ENCODE measurements at regions not wholly inside any gene's neighbourhood (a gene's known extent, or its start where the extent isn't known, plus 50 kb on each side); places are given as distances from the start of the nearest gene placed in this dataset.

DNA sequence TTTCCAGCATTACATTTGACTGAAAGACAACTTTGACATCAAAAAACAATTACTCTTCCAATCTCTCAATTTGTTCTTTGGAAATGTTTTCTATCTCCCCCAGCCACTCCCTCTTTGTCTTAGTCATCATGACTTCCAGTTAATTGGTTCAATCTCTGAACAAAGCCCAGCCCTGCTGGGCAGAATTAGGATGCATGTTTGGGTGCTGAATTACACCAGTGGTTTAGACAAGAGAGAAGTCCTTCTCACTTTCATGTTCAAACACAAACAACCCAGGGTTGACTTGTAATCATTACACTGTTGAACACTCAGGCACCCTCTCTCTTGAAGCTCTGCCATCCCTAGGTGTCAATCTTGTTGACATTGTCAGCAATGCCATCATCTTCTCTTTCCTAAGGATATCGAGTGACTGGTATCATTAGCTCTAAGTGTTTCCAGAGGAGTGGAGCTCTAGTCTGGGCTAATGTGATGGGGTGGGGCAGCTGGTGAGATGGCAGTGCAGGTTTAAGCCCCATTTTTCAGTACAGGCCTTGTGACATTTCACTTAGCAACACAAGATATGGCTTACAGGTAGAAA is 90.8 kb upstream of the MEIS1 start:
- H3K4me3 Mint-ChIP-seq = no peak overlapping the region
- TF ChIP-seq EZH2 (IDR thresholded peaks at IDR 0.05; ENCODE audit: borderline replicate concordance, insufficient read depth, low read depth, low read length, poor library complexity, severe bottlenecking) = no peak
- TF ChIP-seq, protein P1, sequence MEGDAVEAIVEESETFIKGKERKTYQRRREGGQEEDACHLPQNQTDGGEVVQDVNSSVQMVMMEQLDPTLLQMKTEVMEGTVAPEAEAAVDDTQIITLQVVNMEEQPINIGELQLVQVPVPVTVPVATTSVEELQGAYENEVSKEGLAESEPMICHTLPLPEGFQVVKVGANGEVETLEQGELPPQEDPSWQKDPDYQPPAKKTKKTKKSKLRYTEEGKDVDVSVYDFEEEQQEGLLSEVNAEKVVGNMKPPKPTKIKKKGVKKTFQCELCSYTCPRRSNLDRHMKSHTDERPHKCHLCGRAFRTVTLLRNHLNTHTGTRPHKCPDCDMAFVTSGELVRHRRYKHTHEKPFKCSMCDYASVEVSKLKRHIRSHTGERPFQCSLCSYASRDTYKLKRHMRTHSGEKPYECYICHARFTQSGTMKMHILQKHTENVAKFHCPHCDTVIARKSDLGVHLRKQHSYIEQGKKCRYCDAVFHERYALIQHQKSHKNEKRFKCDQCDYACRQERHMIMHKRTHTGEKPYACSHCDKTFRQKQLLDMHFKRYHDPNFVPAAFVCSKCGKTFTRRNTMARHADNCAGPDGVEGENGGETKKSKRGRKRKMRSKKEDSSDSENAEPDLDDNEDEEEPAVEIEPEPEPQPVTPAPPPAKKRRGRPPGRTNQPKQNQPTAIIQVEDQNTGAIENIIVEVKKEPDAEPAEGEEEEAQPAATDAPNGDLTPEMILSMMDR (IDR thresholded peaks at IDR 0.05) = no peak
- no peaks in the 10 kb centered on the region for H3K9me3 Mint-ChIP-seq (ENCODE audit: insufficient read depth)
- Histone ChIP-seq H3K4me1 (ENCODE audit: control insufficient read depth in 2 of 2, insufficient read depth in 2 of 2, low read length in 2 of 2) (no peaks in the 10 kb centered on the region), H3K9ac (ENCODE audit: low read length) (no peak overlapping the region), H3K4me2 (replicated peaks; ENCODE audit: low read depth, low read length, poor library complexity, severe bottlenecking) (no peak overlapping the region), H3K9me3 (ENCODE audit: control extremely low read depth in 1 of 3, control insufficient read depth in 2 of 3, insufficient read depth in 1 of 3, low read length in 2 of 3) (no peaks in the 10 kb centered on the region), H2AFZ (ENCODE audit: insufficient read depth, low read depth, low read length, poor library complexity, severe bottlenecking) (no peak overlapping the region), H3K27ac (ENCODE audit: low read length in 2 of 2) (no peak overlapping the region), H3K36me3 (replicated peaks in 1 of 2; ENCODE audit: control extremely low read depth in 1 of 2, control insufficient read depth in 1 of 2, extremely low read depth in 1 of 2, insufficient read depth in 2 of 2, low read length in 1 of 2) (no peaks in the 10 kb centered on the region), H3K4me3 (ENCODE audit: control extremely low read depth in 1 of 5, extremely low read depth in 1 of 5, insufficient read depth in 1 of 5, low read depth in 2 of 5, low read length in 4 of 5) (no peak overlapping the region), H3K27me3 (replicated peaks in 1 of 4; ENCODE audit: control extremely low read depth in 1 of 4, control insufficient read depth in 3 of 4, insufficient read depth in 4 of 4, low read length in 3 of 4) (no peaks in the 10 kb centered on the region), H4K20me1 (ENCODE audit: control insufficient read depth, insufficient read depth, low read length, poor library complexity, severe bottlenecking) (no peaks in the 10 kb centered on the region), H3K79me2 (ENCODE audit: control insufficient read depth, insufficient read depth, low read length) (no peaks in the 10 kb centered on the region)
- ChIA-PET CTCF (no interaction called here), POLR2A (no interaction called here)
- WGBS (ENCODE audit: insufficient coverage) = no CpG with 5 or more reads among the region's 1 CpG
- no peaks in the 10 kb centered on the region for H3K27me3 Mint-ChIP-seq
- intact Hi-C loops (cut with micrococcal nuclease) = no loop called here
- DNase-seq = no peak
- no peak overlapping the region for H3K27ac Mint-ChIP-seq
- no peak for ATAC-seq (ENCODE audit: low read depth)
- no peaks in the 10 kb centered on the region for H3K4me1 Mint-ChIP-seq

DNA sequence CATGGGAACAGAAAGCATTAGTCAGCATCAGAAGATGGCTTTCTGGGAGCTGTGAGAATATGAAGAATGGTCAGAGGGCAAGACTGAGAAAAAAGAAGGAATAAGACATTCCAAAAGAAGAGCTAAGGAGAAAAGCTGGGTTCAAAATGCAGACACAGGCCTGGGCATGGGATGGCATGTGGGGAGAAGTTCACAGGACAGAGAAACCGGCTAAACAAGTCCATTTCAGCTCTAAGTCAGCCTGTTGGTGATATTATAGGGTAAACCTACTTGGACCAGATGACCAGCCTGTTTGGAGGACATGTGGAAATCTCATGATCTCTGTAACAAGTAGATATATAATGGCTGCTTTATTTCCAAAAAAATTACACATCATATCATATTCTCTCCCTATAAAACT is 91.7 kb upstream of the MEIS1 start:
- POLR2A ChIA-PET = interaction anchor here (0.6 kb wide), 1 partner anchor 1074 kb away, joined by 10 read pairs; no protein-coding TSS in a partner anchor

More for the DNA sequence above, 91.7 kb upstream of the MEIS1 start:
- H3K27me3 ChIP-seq (replicated peaks in 1 of 4; ENCODE audit: control extremely low read depth in 1 of 4, control insufficient read depth in 3 of 4, insufficient read depth in 4 of 4, low read length in 3 of 4) = no peaks in the 10 kb centered on the region
- no peaks in the 10 kb centered on the region for H3K4me1 ChIP-seq (ENCODE audit: control insufficient read depth in 2 of 2, insufficient read depth in 2 of 2, low read length in 2 of 2)
- no peak overlapping the region for H3K9ac ChIP-seq (ENCODE audit: low read length)
- H2AFZ ChIP-seq (ENCODE audit: insufficient read depth, low read depth, low read length, poor library complexity, severe bottlenecking) = no peak overlapping the region
- no peaks in the 10 kb centered on the region for H4K20me1 ChIP-seq (ENCODE audit: control insufficient read depth, insufficient read depth, low read length, poor library complexity, severe bottlenecking)
- no peak overlapping the region for H3K27ac ChIP-seq (ENCODE audit: low read length in 2 of 2)
- no peaks in the 10 kb centered on the region for H3K4me1 Mint-ChIP-seq
- no peaks in the 10 kb centered on the region for H3K27me3 Mint-ChIP-seq
- no peaks in the 10 kb centered on the region for H3K9me3 ChIP-seq (ENCODE audit: control extremely low read depth in 1 of 3, control insufficient read depth in 2 of 3, insufficient read depth in 1 of 3, low read length in 2 of 3)
- WGBS (ENCODE audit: insufficient coverage) = no CpG with 5 or more reads among the region's 1 CpG
- no peak for TF ChIP-seq EZH2 (IDR thresholded peaks at IDR 0.05; ENCODE audit: borderline replicate concordance, insufficient read depth, low read depth, low read length, poor library complexity, severe bottlenecking)
- TF ChIP-seq, protein P1 (IDR thresholded peaks at IDR 0.05) = no peak
- CTCF ChIA-PET = no interaction called here
- no peaks in the 10 kb centered on the region for H3K36me3 ChIP-seq (replicated peaks in 1 of 2; ENCODE audit: control extremely low read depth in 1 of 2, control insufficient read depth in 1 of 2, extremely low read depth in 1 of 2, insufficient read depth in 2 of 2, low read length in 1 of 2)
- no peaks in the 10 kb centered on the region for H3K9me3 Mint-ChIP-seq (ENCODE audit: insufficient read depth)
- no peak overlapping the region for H3K27ac Mint-ChIP-seq
- no peak for ATAC-seq (ENCODE audit: low read depth)
- H3K4me3 Mint-ChIP-seq = no peak overlapping the region
- no peaks in the 10 kb centered on the region for H3K79me2 ChIP-seq (ENCODE audit: control insufficient read depth, insufficient read depth, low read length)
- no peak for DNase-seq
- no peak overlapping the region for H3K4me3 ChIP-seq (ENCODE audit: control extremely low read depth in 1 of 5, extremely low read depth in 1 of 5, insufficient read depth in 1 of 5, low read depth in 2 of 5, low read length in 4 of 5)
- no peak overlapping the region for H3K4me2 ChIP-seq (replicated peaks; ENCODE audit: low read depth, low read length, poor library complexity, severe bottlenecking)
- intact Hi-C loops (cut with micrococcal nuclease) = no loop called here

All from B cell (primary cell).